ENCODE measurements at regions not wholly inside any gene's neighbourhood (a gene's known extent, or its start where the extent isn't known, plus 50 kb on each side); places are given as distances from the start of the nearest gene placed in this dataset.

GRCh38 chr20:48392407-48393310, 435.1 kb downstream of the PREX1 start:
- H3K4me3 ChIP-seq (replicated peaks; ENCODE audit: low read depth, low read length), result no peak overlapping the region
- DNase-seq (ENCODE audit: low read depth), result no peak
- TF ChIP-seq CTCF (IDR thresholded peaks at IDR 0.05; ENCODE audit: low read length, missing control alignments), result no peak

- DNase-seq (ENCODE audit: low read depth), result no peak
- H3K4me3 ChIP-seq (replicated peaks; ENCODE audit: low read depth, low read length), result no peak overlapping the region
- TF ChIP-seq CTCF (IDR thresholded peaks at IDR 0.05; ENCODE audit: low read length, missing control alignments), result no peak
These were observed 436.8 kb downstream of the PREX1 start for GRCh38 chr20:48390981-48391380.

GRCh38 chr20:48387675-48388074, 440.1 kb downstream of the PREX1 start:
- DNase-seq (ENCODE audit: low read depth), result no peak
- H3K4me3 ChIP-seq (replicated peaks; ENCODE audit: low read depth, low read length), result no peak overlapping the region
- TF ChIP-seq CTCF (IDR thresholded peaks at IDR 0.05; ENCODE audit: low read length, missing control alignments), result no peak

GRCh38 chr20:48385527-48385926, 442.3 kb downstream of the PREX1 start:
- H3K4me3 ChIP-seq (replicated peaks; ENCODE audit: low read depth, low read length), result no peak overlapping the region
- DNase-seq (ENCODE audit: low read depth), result no peak
- TF ChIP-seq CTCF (IDR thresholded peaks at IDR 0.05; ENCODE audit: low read length, missing control alignments), result no peak

- no peak for DNase-seq (ENCODE audit: low read depth)
- TF ChIP-seq CTCF (IDR thresholded peaks at IDR 0.05; ENCODE audit: low read length, missing control alignments), result no peak
- H3K4me3 ChIP-seq (replicated peaks; ENCODE audit: low read depth, low read length), result no peak overlapping the region
These were observed 442.7 kb downstream of the PREX1 start for GRCh38 chr20:48385114-48385513.

GRCh38 chr20:48384147-48384818, 443.5 kb downstream of the PREX1 start:
- no peak for DNase-seq (ENCODE audit: low read depth)
- H3K4me3 ChIP-seq (replicated peaks; ENCODE audit: low read depth, low read length), result no peak overlapping the region
- TF ChIP-seq CTCF (IDR thresholded peaks at IDR 0.05; ENCODE audit: low read length, missing control alignments), result no peak

Measured in fibroblast of pulmonary artery (primary cell).